ENCODE measurements at regions not wholly inside any gene's neighbourhood (a gene's known extent, or its start where the extent isn't known, plus 50 kb on each side); places are given as distances from the start of the nearest gene placed in this dataset.

DNA sequence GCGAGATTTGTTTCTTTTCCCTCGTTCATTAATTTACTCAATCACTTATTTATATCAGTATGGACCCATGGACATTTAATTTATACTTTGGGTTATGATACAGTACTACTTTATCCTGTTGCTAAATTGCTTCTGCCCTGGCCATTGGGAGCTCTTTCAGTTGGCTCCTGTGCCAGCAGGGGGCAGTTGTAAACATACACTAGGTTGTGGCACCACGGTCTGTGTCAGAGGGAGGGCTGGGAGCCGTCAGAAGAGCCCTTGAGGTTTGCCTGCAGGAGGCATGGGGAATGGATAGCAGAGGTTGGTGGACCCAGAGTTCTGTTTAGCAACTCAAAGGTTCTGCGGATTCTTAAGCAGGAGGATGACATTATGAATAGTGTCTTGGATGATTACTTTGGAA is 94.3 kb downstream of the ERCC5 start:
- Histone ChIP-seq H3K4me1 (peaks cover 0 to 5% (median 2%) of the 10 kb centered on the region in 4 donors), H3K36me3 (no peaks in the 10 kb centered on the region), H3K27ac (no peak overlapping the region), H3K27me3 (peaks cover 49% of the 10 kb centered on the region), H3K9me3 (peaks cover 3 to 7% of the 10 kb centered on the region in 2 donors), H3K4me3 (no peak overlapping the region)
- WGBS, 2 donors (ENCODE audit: low coverage in 1 of 2), result 83 to 89% methylated on average over 5 of the region's 5 CpGs
- DNase-seq, result no peak
- TF ChIP-seq, protein P1, sequence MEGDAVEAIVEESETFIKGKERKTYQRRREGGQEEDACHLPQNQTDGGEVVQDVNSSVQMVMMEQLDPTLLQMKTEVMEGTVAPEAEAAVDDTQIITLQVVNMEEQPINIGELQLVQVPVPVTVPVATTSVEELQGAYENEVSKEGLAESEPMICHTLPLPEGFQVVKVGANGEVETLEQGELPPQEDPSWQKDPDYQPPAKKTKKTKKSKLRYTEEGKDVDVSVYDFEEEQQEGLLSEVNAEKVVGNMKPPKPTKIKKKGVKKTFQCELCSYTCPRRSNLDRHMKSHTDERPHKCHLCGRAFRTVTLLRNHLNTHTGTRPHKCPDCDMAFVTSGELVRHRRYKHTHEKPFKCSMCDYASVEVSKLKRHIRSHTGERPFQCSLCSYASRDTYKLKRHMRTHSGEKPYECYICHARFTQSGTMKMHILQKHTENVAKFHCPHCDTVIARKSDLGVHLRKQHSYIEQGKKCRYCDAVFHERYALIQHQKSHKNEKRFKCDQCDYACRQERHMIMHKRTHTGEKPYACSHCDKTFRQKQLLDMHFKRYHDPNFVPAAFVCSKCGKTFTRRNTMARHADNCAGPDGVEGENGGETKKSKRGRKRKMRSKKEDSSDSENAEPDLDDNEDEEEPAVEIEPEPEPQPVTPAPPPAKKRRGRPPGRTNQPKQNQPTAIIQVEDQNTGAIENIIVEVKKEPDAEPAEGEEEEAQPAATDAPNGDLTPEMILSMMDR (IDR thresholded peaks at IDR 0.05), result no peak
- TF ChIP-seq POLR2AphosphoS5 (IDR thresholded peaks at IDR 0.05) (no peak), POLR2A (IDR thresholded peaks at IDR 0.05) (no peak), EP300 (IDR thresholded peaks at IDR 0.05; ENCODE audit: low read depth) (no peak)
- in situ Hi-C loops (cut with MboI; ENCODE audit: low pct_ligation_motif_present in 1 of 4, low pct_unique_long_range_greater_than_20kb in 1 of 4, low sequenced_read_pairs in 3 of 4) (no loop called here), intact Hi-C loops (cut with DNase I; ENCODE audit: low total_unique reads) (no loop called here)

DNA sequence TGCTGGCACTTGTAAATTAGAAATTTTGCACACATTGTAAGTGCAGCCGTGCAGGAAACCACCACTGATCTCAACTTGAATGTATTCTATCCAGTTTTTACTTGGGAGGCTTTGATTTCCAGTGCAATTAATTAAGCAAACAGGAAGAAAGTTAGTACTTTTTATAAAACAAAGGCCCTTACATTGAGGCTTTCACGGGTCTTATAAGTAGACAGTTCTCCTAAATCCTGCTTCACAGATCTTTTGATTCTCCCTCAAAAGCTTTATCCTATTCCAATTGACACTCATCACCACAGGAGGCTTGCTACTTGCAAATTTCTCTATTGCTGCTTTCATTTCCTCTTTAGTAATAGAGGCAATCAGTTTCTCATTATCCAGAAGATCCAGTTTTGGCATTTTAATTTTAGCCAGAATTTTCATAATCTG is 90.1 kb downstream of the ERCC5 start:
- intact Hi-C loops (cut with DNase I; ENCODE audit: low total_unique reads) (no loop called here), in situ Hi-C loops (cut with MboI; ENCODE audit: low pct_ligation_motif_present in 1 of 4, low pct_unique_long_range_greater_than_20kb in 1 of 4, low sequenced_read_pairs in 3 of 4) (no loop called here)
- Histone ChIP-seq H3K36me3 (no peaks in the 10 kb centered on the region), H3K4me3 (no peak overlapping the region), H3K27me3 (peaks cover 29% of the 10 kb centered on the region), H3K27ac (no peak overlapping the region), H3K4me1 (no peaks in the 10 kb centered on the region), H3K9me3 (no peaks in the 10 kb centered on the region)
- 29 to 52% methylated on average over 2 of the region's 2 CpGs for WGBS, 2 donors (ENCODE audit: low coverage in 1 of 2)
- TF ChIP-seq EP300 (IDR thresholded peaks at IDR 0.05; ENCODE audit: low read depth) (no peak), POLR2A (IDR thresholded peaks at IDR 0.05) (no peak), POLR2AphosphoS5 (IDR thresholded peaks at IDR 0.05) (no peak)
- TF ChIP-seq, protein P1 (IDR thresholded peaks at IDR 0.05), result no peak
- DNase-seq, result no peak

DNA sequence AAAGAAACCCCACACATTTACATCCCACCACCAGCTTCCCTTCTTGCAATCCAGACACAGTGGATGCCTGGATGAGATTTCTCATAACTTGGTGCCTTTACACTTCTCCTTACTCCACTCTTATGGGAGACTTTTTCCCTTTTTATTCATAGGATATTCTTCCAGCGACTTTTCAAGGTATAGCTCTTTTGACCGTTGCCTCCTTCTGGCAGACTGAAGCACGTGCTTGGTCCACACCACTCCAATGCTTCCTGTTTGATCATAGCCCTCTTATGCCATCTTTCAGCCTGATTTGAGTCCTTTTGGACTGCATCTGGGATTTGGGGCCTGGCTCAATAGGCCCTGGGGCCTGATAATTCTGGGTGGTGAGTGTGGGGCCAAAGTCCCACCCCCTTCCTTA is 87.7 kb downstream of the ERCC5 start:
- peaks cover 16% of the 10 kb centered on the region for H3K27me3 ChIP-seq
- no peak for DNase-seq
- no peak overlapping the region for H3K27ac ChIP-seq
- H3K4me1 ChIP-seq, result no peaks in the 10 kb centered on the region
- intact Hi-C loops (cut with DNase I; ENCODE audit: low total_unique reads) (no loop called here), in situ Hi-C loops (cut with MboI; ENCODE audit: low pct_ligation_motif_present in 1 of 4, low pct_unique_long_range_greater_than_20kb in 1 of 4, low sequenced_read_pairs in 3 of 4) (no loop called here)
- H3K36me3 ChIP-seq, result no peaks in the 10 kb centered on the region
- no peak for TF ChIP-seq EP300 (IDR thresholded peaks at IDR 0.05; ENCODE audit: low read depth)
- TF ChIP-seq POLR2A (IDR thresholded peaks at IDR 0.05), result no peak
- TF ChIP-seq POLR2AphosphoS5 (IDR thresholded peaks at IDR 0.05), result no peak
- TF ChIP-seq, protein P1 (IDR thresholded peaks at IDR 0.05), result no peak
- H3K4me3 ChIP-seq, result no peak overlapping the region
- 87 to 88% methylated on average over 3 of the region's 3 CpGs for WGBS, 2 donors (ENCODE audit: low coverage in 1 of 2)
- no peaks in the 10 kb centered on the region for H3K9me3 ChIP-seq

DNA sequence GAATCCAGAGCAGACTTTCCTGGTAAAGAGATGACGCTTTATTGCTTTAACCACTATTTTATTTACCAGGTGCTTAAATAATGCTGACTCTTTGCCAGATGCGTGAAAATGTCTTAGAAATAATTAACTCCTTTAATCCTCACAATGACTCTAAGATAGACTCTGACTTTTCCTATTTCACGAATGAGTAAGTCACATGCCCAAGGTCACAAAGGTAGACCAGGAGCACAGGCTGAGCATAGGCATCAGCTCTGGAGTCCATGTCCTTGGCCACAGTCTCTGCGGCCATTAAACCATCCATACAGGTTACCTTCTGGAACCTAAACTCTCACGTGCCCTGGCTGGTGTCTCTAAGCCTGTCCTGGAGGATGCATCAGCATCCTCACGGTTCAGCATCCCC is 87.3 kb downstream of the ERCC5 start:
- WGBS, 2 donors (ENCODE audit: low coverage in 1 of 2), result 62 to 68% methylated on average over 6 of the region's 6 CpGs
- Histone ChIP-seq H3K9me3 (no peaks in the 10 kb centered on the region), H3K36me3 (no peaks in the 10 kb centered on the region), H3K27ac (no peak overlapping the region), H3K4me3 (no peak overlapping the region), H3K27me3 (peaks cover 16% of the 10 kb centered on the region), H3K4me1 (no peaks in the 10 kb centered on the region)
- TF ChIP-seq, protein P1 (IDR thresholded peaks at IDR 0.05), result no peak
- TF ChIP-seq POLR2A (IDR thresholded peaks at IDR 0.05) (no peak), EP300 (IDR thresholded peaks at IDR 0.05; ENCODE audit: low read depth) (no peak), POLR2AphosphoS5 (IDR thresholded peaks at IDR 0.05) (no peak)
- no peak for DNase-seq
- intact Hi-C loops (cut with DNase I; ENCODE audit: low total_unique reads), result no loop called here
- in situ Hi-C loops (cut with MboI; ENCODE audit: low pct_ligation_motif_present in 1 of 4, low pct_unique_long_range_greater_than_20kb in 1 of 4, low sequenced_read_pairs in 3 of 4), result no loop called here
